MG63 (cell line): ENCODE measurements at regions not wholly inside any gene's neighbourhood (a gene's known extent, or its start where the extent isn't known, plus 50 kb on each side); places are given as distances from the start of the nearest gene placed in this dataset.

Source experiments
- DNase-seq: peaks from one replicate; pipeline ENCODE4 v3.0.0-alpha.2; 2020
- H3K27me3 ChIP-seq: fragments of 250-450 bp; sonication (Bioruptor Pico); 2 replicates; pipeline ENCODE4 v1.5.1; 2020; ENCODE audit warnings: mild to moderate bottlenecking, moderate library complexity
- H3K36me3 ChIP-seq: fragments of 250-450 bp; sonication (Bioruptor Pico); 2 replicates; pipeline ENCODE4 v1.5.1; 2020; ENCODE audit warnings: mild to moderate bottlenecking, moderate library complexity
- H3K4me3 ChIP-seq: fragments of 250-450 bp; sonication (Bioruptor Pico); 2 replicates; pipeline ENCODE4 v1.5.1; 2020; ENCODE audit warnings: mild to moderate bottlenecking, moderate library complexity
- H3K9me3 ChIP-seq: fragments of 250-450 bp; sonication (Bioruptor Pico); 2 replicates; pipeline ENCODE4 v1.5.1; 2020; ENCODE audit warnings: mild to moderate bottlenecking, moderate library complexity

DNA sequence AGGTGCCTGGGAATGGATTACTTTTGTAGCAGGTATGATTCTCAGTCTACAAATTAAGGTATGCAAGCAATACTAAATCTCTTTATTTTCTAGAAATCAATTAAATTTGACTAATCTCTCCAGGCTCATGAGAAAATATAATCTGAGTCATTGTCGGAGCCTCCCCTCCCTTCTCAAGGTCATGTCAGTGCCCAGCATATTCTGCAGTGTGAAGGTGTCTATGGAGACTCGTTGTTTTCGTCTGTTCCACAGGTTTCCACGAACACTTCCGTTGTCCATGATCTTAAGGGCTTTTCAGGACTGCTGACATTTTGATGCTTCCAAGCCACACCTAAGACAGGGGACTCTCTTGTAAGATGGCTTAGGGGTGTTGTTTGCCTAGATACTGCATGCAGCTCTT, 56.6 kb upstream of the SCOC start:
- H3K4me3 ChIP-seq = no peak overlapping the region
- H3K27me3 ChIP-seq = no peaks in the 10 kb centered on the region
- no peak for DNase-seq
- no peaks in the 10 kb centered on the region for H3K36me3 ChIP-seq
- H3K9me3 ChIP-seq = no peaks in the 10 kb centered on the region

GRCh38 chr4:140315970-140316369, 57.5 kb upstream of the SCOC start:
- no peak for DNase-seq
- H3K4me3 ChIP-seq = no peak overlapping the region
- H3K27me3 ChIP-seq = no peaks in the 10 kb centered on the region
- H3K36me3 ChIP-seq = no peaks in the 10 kb centered on the region
- H3K9me3 ChIP-seq = no peaks in the 10 kb centered on the region

- Histone ChIP-seq H3K9me3 (no peaks in the 10 kb centered on the region), H3K36me3 (no peaks in the 10 kb centered on the region), H3K4me3 (no peak overlapping the region), H3K27me3 (no peaks in the 10 kb centered on the region)
- DNase-seq = no peak
Observed at GRCh38 chr4:140315438-140315837, 58.0 kb upstream of the SCOC start.

- Histone ChIP-seq H3K36me3 (no peaks in the 10 kb centered on the region), H3K27me3 (no peaks in the 10 kb centered on the region), H3K4me3 (no peak overlapping the region), H3K9me3 (no peaks in the 10 kb centered on the region)
- DNase-seq = no peak
Observed at GRCh38 chr4:140315019-140315418, 58.4 kb upstream of the SCOC start.

- Histone ChIP-seq H3K36me3 (no peaks in the 10 kb centered on the region), H3K9me3 (no peaks in the 10 kb centered on the region), H3K4me3 (no peak overlapping the region), H3K27me3 (no peaks in the 10 kb centered on the region)
- no peak for DNase-seq
Observed at GRCh38 chr4:140312100-140312499, 61.3 kb upstream of the SCOC start.

- DNase-seq = no peak
- Histone ChIP-seq H3K9me3 (no peaks in the 10 kb centered on the region), H3K27me3 (no peaks in the 10 kb centered on the region), H3K36me3 (no peaks in the 10 kb centered on the region), H3K4me3 (no peak overlapping the region)
Observed at GRCh38 chr4:140311257-140311835, 62.1 kb upstream of the SCOC start.

DNA sequence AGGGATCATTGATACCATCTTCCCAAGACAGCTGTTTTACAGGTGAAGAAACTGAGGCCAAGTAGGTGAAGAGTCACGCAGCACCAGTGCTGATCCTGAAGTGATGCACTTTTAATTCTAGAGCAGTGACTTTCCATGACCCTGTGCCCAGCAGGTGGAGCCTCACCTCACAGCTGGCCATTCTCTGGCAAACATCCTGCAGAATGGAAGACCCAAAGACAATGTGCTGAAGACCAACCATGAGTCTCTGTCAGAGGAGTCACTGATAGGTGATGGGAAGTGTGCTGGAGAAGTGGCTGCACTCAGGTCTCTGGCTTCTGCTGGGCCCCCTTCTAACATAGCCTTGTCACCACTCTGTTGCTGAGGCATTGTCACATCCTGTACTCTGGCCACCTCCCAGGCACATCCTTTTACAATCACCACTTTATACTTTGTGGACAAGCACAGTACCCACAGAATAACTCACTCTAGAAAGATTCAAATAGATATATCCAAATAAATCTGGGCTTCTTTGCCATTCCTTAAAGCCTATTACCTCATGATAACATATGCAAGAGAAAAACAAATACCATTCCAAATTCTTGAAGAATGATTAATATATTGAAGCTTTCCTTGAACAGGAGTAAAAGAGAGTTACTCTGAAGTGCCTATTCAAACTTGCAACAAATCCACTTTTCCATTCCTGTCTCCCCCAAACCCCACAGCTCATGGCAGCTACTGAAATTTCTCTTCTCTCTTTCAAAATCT, 64.1 kb upstream of the SCOC start:
- H3K36me3 ChIP-seq = no peaks in the 10 kb centered on the region
- no peak overlapping the region for H3K4me3 ChIP-seq
- peak; percentile 22 for DNase-seq
- no peaks in the 10 kb centered on the region for H3K9me3 ChIP-seq
- no peaks in the 10 kb centered on the region for H3K27me3 ChIP-seq

GRCh38 chr4:140308366-140309123, 64.9 kb upstream of the SCOC start:
- Histone ChIP-seq H3K36me3 (no peaks in the 10 kb centered on the region), H3K9me3 (no peaks in the 10 kb centered on the region), H3K27me3 (no peaks in the 10 kb centered on the region), H3K4me3 (no peak overlapping the region)
- peak; percentile 93 for DNase-seq

- no peaks in the 10 kb centered on the region for H3K9me3 ChIP-seq
- H3K27me3 ChIP-seq = no peaks in the 10 kb centered on the region
- no peak overlapping the region for H3K4me3 ChIP-seq
- DNase-seq = no peak
- H3K36me3 ChIP-seq = no peaks in the 10 kb centered on the region
Observed at GRCh38 chr4:140305053-140305452, 68.4 kb upstream of the SCOC start.

DNA sequence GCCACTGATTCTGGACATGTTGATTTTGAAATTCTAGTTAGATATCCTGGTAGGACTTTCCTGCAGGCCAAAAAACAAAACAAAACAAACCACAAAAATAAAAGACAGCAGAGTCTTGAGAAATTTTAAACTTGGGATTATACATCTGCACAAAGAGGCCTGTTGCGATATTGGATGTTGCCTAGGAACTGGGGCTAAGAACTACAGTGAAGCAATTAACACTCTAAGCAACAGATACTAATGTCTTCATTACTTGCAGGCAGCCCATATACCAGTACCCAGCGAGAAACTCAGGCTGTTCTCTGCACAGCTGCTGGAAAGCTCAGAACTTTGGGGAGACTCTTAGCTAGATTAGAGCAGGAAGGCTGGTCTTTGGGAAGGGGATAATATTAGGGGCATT, 69.1 kb upstream of the SCOC start:
- Histone ChIP-seq H3K36me3 (no peaks in the 10 kb centered on the region), H3K9me3 (no peaks in the 10 kb centered on the region), H3K27me3 (no peaks in the 10 kb centered on the region), H3K4me3 (no peak overlapping the region)
- no peak for DNase-seq

GRCh38 chr4:140302151-140302859, 71.1 kb upstream of the SCOC start:
- Histone ChIP-seq H3K9me3 (no peaks in the 10 kb centered on the region), H3K27me3 (no peaks in the 10 kb centered on the region), H3K36me3 (no peaks in the 10 kb centered on the region), H3K4me3 (no peak overlapping the region)
- no peak for DNase-seq

DNA sequence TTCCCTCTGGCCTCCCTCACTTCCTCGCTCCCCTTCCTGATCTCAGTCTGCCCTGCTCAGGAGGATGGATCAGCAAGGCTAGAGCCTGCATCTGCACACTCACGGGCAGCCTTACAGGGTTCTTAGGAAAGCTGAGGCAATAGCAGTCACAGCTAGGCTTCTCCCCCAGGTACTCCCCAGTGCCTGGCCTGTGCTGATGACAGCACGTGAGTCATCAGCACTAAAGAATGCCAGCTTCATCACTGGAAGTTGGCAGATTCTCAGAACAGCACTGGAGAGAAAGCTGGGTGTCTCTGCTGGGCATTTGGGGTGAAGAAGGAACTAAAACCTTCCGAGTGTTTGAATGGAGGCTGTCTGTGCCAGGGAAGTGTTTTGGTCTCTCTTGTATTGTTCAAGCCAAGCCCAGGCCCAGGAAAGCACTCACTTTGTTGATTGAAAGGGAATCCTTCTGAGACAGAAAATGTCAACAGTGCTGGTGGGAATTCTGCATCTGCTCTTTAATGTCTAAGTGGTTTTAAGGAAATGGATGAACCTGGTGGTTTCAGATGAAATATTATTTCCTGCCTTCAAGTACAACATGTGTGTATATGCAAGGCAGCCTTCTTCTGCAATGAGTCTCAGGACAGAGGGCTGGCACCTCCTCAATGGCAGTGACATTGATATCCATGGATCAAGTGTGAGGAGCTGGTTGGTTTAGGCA, 73.0 kb upstream of the SCOC start:
- H3K4me3 ChIP-seq = no peak overlapping the region

DNA sequence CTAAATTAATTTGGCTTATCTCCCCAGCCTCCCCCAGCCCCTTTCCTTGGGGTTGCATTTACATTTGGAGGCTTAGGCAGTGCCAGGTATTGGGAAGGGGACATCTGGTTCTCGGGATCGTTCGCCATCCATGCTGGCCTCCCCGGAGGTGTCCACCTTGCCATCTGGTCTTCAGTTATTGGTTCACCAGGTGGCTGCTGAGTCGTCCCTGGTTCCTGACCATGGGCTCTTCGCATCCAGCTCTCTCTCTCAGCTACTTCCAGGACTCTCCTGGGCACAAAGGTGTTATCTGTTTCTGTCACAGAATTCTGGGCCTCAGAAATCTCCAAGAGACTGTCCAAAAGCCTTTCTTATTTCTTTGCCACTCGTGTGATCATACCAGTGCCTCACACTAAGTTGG, 75.4 kb upstream of the SCOC start:
- Histone ChIP-seq H3K9me3 (no peaks in the 10 kb centered on the region), H3K4me3 (no peak overlapping the region), H3K36me3 (no peaks in the 10 kb centered on the region), H3K27me3 (no peaks in the 10 kb centered on the region)
- no peak for DNase-seq

More for the DNA sequence above, 73.0 kb upstream of the SCOC start:
- H3K9me3 ChIP-seq = no peaks in the 10 kb centered on the region
- no peaks in the 10 kb centered on the region for H3K27me3 ChIP-seq
- DNase-seq = peak; percentile 64
- no peaks in the 10 kb centered on the region for H3K36me3 ChIP-seq

DNA sequence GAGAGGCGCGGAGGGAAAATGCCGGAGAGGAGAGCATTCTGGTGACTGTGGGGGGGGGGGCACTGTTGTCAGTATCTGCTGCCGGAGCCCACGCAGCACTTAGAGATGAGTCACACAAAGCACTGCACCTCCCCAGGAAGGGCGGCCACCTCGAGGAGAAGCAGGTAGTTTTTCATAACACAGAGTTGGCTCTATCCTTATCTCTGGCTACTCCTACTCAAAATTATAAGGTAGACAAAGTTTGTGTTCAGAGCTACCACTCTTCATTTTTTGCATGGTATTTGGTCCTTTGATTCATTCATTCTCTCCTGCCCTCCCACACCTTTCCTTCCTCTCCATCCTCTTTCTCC, 76.2 kb upstream of the SCOC start:
- H3K9me3 ChIP-seq = no peaks in the 10 kb centered on the region
- no peaks in the 10 kb centered on the region for H3K27me3 ChIP-seq
- H3K4me3 ChIP-seq = no peak overlapping the region
- H3K36me3 ChIP-seq = no peaks in the 10 kb centered on the region
- no peak for DNase-seq

DNA sequence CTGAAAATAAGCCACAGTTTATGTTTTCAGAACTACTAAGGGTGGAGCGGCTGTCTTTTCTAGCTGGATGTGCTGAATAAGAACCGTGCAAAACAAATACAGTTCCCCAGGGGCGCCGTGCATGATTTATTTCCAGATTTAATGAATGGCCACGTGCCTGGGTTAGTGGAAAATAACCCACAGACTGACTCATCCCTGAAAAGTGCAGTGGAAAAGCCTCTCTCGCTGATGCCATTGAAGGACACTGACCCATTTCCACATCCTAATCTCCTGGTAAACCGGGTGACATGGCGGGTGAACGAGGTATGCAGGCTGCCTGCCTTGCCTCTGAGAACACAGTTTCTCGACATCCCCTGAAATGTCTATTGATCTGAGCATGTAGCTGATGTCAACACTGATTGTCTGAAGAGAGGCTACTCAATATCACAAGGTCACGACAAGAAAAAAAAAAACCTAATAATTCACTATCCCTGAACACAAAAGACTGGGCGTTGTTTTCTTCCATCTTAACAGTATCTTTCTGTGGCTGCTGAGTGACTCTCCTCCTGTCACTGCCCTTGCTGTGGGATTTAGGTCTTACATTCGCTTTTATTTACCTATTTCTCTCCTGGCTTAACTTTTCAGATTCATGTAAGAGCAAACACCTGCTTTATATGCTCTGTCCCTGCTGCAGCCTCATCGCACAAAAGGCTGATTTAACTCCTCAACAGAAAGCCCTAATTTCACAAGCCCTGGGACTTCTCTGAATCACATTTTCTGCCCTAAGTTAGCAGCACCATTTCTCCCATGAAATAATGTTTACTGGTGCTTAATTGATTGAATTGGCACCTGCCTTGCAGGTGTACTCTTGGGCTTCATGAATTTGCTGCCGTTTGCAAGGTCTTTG, 76.9 kb upstream of the SCOC start:
- H3K36me3 ChIP-seq = no peaks in the 10 kb centered on the region
- H3K4me3 ChIP-seq = no peak overlapping the region
- no peaks in the 10 kb centered on the region for H3K9me3 ChIP-seq
- peak; percentile 47 for DNase-seq
- H3K27me3 ChIP-seq = no peaks in the 10 kb centered on the region

GRCh38 chr4:140293979-140294378, 79.5 kb upstream of the SCOC start:
- no peak for DNase-seq
- Histone ChIP-seq H3K27me3 (no peaks in the 10 kb centered on the region), H3K9me3 (no peaks in the 10 kb centered on the region), H3K36me3 (no peaks in the 10 kb centered on the region), H3K4me3 (no peak overlapping the region)
